GM19023 (cell line): ENCODE measurements at regions not wholly inside any gene's neighbourhood (a gene's known extent, or its start where the extent isn't known, plus 50 kb on each side); places are given as distances from the start of the nearest gene placed in this dataset.
"Not testable (repeated sequence)": the region's sequence is repeated elsewhere in the genome, so short reads cannot be mapped to it uniquely, and the experiment has no call there.

Experiments
- ATAC-seq: cut with Tn5 transposase; IDR thresholded peaks from one replicate; pipeline ENCODE4 v1.9.1; 2021; ENCODE audit warnings: mild to moderate bottlenecking, moderate library complexity; ENCODE audit not compliant: unreplicated experiment

- not testable (repeated sequence) for ATAC-seq
Observed at GRCh38 chr5:118502232-118502631, 486.1 kb downstream of the DTWD2 start.

DNA sequence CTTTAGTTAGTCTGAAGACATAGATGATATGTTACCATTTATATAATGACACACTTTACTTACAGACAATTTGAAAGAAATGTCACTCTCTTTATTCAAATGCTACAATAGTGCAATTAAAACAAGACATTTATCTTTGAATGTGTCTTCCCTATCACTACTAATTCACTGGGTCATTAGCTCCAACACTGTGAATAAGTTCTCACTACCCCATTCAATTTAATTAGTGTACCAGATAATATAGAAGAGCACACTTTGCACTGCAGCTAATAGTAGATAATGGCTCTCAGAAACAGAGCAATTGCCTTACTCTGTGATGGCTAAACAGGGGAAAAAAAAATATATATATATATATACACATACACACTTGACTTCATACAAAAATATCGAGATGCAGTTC, 497.0 kb downstream of the DTWD2 start:
- no peak for ATAC-seq

- no peak for ATAC-seq
Observed at GRCh38 chr5:118486647-118487225, 501.6 kb downstream of the DTWD2 start.

DNA sequence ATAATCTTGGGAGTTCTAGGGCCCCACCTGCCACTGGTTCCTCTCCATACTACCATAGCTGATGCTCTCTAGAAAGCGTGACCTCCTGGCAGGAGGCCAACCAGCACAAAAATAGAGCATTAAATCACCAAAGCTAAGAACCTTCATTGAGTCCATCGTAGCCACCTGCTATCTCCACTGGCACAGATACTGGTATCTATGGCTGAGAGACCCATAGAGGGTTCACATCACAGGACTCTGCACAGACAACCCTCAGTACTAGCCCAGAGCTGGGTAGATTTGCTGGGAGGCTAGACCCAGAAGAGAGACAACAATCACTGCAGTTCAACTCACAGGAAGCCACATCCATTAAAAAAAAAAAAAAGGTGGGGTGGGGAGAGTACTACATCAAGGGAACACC, 509.1 kb downstream of the DTWD2 start:
- no peak for ATAC-seq

DNA sequence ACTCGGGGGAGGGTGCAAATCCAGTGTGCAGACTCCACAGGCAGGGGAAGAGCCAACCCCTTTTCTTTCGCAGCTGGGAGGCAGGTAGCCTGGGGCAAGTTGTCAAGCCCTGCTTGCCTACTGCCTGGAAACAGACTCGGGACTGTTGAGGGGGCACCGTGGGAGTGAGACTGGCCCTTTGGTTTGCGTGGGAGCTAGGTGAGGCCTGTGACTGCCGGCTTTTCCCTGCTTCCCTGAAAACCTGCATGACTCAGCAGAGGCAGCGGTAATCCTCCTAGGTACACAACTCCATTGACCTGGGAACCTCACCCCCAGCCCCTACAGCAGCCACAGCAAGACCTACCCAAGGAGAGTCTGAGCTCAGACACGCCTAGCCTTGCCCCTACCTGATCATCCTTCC, 509.5 kb downstream of the DTWD2 start:
- ATAC-seq, result no peak

DNA sequence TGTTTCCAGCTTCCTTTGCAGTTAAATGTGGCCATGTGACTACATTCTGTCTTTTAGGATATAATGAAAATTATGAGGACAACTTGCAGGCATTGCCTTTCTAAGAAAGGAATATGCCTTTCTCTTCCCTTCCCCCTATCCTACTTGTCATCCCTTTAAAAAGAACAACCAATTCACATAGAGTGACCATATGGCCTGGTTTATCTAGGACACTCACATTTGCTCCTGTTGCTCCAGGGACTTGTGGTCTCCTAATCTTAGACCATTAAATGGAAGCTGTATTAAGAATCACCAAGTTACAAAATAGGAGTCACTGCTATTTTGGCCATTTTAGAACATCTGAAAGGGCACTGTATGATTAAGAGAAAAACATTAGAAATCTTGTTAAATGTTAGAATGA, 520.3 kb downstream of the DTWD2 start:
- no peak for ATAC-seq

GRCh38 chr5:118467103-118467502, 521.2 kb downstream of the DTWD2 start:
- ATAC-seq, result no peak

DNA sequence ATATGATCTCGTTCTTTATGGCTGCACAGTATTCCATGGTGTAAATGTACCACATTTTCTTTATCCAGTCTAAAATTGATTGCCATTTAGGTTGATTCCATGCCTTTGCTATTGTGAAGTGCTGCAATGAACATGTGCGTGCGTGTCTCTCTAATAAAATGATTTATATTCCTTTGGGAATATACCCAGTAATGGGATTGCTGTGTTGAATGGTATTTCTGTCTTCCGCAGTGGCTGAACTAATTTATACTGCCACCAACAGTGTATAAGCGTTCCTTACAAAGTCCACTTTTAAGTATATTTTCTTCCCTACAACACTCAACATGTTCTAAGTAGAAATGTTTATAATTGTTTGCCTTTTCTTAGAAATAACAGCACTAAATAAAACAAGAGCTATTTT, 521.9 kb downstream of the DTWD2 start:
- no peak for ATAC-seq

DNA sequence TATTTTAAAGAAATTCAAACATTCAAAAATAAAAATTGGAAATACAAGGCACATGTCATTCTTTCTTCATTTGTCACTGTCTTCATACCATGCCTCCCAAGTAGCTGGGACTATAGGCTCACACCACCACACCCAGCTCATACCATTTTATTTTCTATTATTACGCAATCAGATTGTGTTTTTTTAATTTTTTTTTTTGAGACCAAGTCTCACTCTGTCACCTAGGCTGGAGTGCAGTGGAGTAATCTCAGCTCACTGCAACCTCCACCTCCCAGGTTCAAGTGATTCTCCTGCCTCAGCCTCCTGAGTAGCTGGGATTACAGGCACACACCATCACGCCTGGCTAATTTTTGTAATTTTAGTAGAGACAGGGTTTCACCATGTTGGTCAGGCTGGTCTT, 526.1 kb downstream of the DTWD2 start:
- ATAC-seq, result not testable (repeated sequence)

GRCh38 chr5:118461436-118461835, 526.9 kb downstream of the DTWD2 start:
- ATAC-seq, result no peak

GRCh38 chr5:118459490-118459889, 528.9 kb downstream of the DTWD2 start:
- no peak for ATAC-seq

GRCh38 chr5:118456085-118456484, 532.3 kb downstream of the DTWD2 start:
- no peak for ATAC-seq

GRCh38 chr5:118451697-118452247, 536.6 kb downstream of the DTWD2 start:
- no peak for ATAC-seq

- ATAC-seq, result no peak
Observed at GRCh38 chr5:118450554-118451332, 537.6 kb downstream of the DTWD2 start.

GRCh38 chr5:118447350-118447749, 541.0 kb downstream of the DTWD2 start:
- ATAC-seq, result no peak

DNA sequence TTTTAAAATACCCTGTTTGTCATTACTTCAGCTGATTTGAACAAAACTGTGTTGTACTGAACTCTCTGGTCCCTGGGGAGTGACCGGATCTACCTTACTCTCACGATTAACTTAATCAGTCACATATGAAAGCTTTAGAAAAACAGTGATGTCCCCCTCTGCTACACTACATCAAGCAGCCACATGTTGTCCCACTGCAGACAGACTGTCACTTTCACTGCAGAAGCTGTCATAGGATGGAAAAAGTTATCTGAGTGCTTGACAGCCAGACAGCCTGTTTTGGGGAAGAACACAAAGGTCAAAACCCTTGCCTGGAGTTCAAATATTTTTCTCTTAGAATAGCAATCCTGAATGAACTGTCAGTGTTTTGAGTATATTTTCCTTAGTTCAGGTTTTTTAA, 546.4 kb downstream of the DTWD2 start:
- ATAC-seq, result no peak

- ATAC-seq, result no peak
Observed at GRCh38 chr5:118441034-118441433, 547.3 kb downstream of the DTWD2 start.

- no peak for ATAC-seq
Observed at GRCh38 chr5:118440496-118440895, 547.9 kb downstream of the DTWD2 start.

DNA sequence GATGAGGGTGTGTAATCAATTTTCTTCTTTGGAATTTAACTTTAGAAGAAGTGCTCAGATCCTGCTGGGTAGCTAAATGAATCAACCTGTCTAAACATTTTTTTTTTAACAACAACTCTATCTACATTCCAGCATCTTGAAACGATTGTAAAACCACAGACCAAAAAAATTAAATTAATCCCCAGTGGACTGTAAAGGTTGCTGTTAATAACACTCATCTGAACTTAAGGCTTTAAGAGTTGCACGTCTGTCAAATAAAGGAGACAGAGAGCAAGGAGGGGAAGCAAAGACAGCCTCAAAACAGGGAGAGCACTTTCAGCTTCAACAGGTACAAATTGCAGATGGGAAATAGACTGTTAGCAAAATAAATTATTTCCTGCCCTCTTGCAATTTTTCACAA, 548.5 kb downstream of the DTWD2 start:
- no peak for ATAC-seq

DNA sequence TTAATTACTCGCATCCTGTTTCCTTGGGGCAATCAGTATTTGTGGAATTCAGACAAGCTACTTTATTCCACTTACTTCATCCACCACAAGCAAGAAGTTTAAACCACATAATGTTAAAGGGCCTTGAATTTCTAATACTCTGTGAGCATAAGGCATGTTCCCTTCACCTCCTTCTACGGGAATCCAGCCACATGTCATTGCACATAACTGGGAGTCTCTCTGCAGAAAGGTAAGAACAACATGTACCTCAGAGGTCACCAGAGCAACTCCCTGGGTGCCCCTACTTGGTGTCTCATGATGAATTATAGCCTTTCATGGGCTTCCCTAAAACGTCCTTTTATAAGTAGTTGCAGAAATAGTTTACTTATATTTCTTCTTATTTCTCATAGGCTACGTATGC, 553.2 kb downstream of the DTWD2 start:
- no peak for ATAC-seq

DNA sequence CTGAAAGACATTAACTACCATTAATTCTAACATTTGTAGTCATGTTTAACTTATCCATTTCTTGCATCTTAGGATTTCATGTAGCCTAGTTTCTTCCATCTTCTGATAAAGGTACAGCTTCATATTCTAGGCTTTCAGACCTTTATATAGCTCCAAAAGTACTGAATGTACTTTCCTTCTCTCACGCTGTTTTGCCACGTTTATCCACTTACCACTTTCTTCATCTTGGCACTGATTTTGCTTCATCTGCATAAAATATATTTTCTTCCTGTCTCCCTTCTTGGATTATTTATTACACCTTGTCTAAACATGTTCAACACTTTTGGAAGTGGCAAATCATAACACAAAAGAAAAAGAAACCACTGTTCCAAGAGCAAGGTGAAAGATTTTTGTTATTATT, 553.8 kb downstream of the DTWD2 start:
- no peak for ATAC-seq

- no peak for ATAC-seq
Observed at GRCh38 chr5:118430076-118430475, 558.3 kb downstream of the DTWD2 start.
